NCI-H1092 treated with DMSO at 0.1 percent for 48 hours (cell line): ENCODE measurements at regions not wholly inside any gene's neighbourhood (a gene's known extent, or its start where the extent isn't known, plus 50 kb on each side); places are given as distances from the start of the nearest gene placed in this dataset.

Source experiments
- DNase-seq: peaks from one replicate; lab custom pipeline; 2025; lab: John Stamatoyannopoulos, UW

DNA sequence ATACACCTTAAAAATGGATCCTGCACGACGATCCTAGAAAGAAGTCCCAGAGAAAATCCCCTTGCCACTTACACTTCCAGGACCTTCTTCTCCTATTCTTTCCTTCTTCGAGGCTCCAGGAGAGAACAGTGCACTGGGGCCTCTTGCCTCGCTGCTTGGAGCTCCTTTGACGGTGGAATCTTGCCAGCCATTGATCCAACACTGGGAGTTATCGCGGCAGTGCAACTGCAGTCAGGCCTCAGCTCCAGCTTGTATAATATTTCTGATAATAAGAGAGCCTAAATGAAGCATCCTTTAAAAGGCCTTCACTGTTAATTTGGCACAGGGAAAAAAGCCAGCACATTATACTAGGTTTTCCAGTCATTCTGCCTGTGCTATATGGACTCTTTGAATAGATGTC, 216.9 kb upstream of the PARD3B start:
- no peak for DNase-seq

GRCh38 chr2:204329016-204329415, 216.3 kb upstream of the PARD3B start:
- no peak for DNase-seq

- no peak for DNase-seq
These were observed 215.7 kb upstream of the PARD3B start for GRCh38 chr2:204329532-204329931.

DNA sequence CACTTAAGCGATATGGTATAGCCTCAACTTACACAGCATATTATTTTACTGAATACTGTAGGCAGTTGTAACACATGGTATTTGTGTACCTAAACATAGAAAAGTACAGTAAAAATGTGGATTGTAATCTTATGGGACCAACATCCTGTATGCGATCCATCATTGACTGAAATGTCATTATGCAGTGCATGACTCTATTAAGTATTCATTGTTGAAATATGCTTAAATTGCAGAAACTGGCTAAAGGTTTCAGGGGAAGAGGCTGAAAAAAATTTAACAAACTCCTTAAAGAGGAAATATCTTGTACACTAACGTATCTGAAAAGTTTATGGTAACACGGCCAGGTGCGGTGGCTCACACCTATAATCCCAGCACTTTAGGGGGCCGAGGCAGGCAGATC, 214.1 kb upstream of the PARD3B start:
- DNase-seq, result no peak

DNA sequence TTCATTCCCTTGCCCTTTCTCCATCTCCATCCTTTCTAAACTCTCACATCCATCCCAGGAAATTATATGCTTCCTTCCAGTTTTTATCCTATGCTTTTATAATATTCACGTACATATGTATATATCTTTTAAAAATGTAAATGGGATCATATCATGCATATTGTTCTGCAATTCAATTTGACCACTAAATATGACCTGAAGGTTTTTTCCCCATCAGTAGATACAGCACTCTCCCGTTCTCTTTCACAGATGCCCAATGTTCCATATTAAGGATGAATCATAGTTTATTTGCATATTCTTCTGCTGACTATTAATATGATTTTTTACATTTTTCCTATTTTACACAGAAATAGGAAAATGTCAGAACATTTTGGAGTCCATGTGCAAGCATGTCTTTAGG, 213.3 kb upstream of the PARD3B start:
- DNase-seq, result no peak

DNA sequence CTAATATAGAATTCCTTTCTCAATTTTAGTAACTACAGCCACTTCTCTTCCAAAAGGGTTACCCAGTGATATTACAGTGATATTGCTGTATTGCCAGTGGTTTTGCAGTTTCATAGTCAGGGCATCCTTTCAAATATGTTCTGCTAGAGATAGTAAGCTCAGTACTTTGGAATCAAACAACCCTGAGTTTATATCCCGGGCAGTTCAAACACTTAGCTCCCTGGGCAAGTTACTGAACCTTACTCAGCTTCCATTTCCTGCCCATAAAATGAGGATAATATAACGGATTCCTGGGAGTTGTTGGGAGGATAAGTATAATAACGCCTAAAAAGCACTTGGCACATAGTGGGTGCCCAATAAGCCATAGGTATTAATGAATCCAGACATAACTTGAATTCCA, 212.6 kb upstream of the PARD3B start:
- DNase-seq, result no peak

GRCh38 chr2:204333861-204334260, 211.4 kb upstream of the PARD3B start:
- DNase-seq, result no peak

GRCh38 chr2:204335451-204336058, 209.7 kb upstream of the PARD3B start:
- DNase-seq, result no peak

DNA sequence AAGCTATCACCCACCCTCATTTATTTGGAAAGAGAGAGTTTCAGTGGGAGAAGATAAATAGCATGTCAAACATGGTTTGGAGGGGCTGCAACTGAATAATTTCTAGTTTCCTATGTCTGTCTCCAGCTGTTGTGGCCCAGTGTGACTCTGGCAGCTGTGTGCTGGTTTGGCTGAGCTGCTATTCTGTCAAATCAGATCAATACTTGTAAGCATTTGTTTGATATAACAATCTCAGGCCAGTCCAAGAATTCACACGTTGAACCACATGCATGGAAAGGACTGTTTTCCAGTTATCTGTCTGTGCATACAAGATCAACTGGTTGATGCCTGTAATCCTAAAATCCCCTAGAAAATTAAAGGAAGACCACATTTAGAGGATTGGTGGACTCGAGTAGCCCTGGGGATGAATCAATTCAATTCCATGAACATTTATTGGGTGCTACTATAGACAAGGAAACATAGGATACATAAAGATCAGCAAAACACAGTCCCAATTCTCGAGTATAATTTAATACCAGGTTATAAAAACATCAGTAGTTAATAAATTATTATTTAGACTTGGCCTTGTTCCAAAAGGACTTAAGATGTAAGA, 209.0 kb upstream of the PARD3B start:
- DNase-seq, result no peak

DNA sequence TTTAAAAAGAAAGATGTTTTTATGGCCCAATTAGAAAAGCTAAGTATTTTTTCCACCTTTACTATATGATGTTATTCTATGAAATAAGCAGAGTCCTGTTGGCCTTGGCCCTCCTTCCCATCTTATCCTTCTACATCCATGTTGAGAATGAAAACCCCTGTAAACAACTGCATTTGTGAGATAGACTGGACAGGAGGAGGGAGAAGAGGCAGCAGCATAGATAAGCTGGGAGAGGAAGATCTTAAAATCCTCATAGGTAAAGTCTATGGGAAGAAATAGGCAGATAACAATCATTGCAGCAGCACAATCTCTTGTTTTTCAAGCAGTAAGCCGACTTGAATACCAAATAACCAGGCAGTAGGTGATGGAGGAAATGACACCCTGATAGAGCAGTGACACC, 207.6 kb upstream of the PARD3B start:
- DNase-seq, result no peak

GRCh38 chr2:204339212-204339715, 206.0 kb upstream of the PARD3B start:
- DNase-seq, result peak; percentile 17

- DNase-seq, result no peak
These were observed 204.8 kb upstream of the PARD3B start for GRCh38 chr2:204340511-204340910.

GRCh38 chr2:204341887-204342276, 203.4 kb upstream of the PARD3B start:
- DNase-seq, result no peak

- DNase-seq, result no peak
These were observed 201.6 kb upstream of the PARD3B start for GRCh38 chr2:204343685-204344084.

DNA sequence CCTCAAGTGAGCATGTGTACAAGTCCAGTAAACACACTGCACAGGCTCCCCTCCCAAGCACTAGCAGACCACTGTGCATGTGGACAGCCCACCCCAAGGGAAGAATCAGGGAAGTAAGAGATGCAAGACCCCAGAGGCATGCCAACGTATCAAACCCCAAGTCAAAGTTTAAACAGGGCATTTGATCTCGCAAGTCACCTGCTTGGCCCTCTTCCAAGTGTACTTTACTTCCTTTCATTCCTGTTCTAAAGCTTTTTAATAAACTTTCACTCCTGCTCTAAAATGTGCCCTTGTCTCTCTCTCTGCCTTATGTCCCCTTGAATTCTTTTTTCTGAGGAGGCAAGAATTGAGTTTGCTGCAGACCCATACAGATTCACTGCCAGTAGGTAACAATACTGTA, 201.2 kb upstream of the PARD3B start:
- no peak for DNase-seq

DNA sequence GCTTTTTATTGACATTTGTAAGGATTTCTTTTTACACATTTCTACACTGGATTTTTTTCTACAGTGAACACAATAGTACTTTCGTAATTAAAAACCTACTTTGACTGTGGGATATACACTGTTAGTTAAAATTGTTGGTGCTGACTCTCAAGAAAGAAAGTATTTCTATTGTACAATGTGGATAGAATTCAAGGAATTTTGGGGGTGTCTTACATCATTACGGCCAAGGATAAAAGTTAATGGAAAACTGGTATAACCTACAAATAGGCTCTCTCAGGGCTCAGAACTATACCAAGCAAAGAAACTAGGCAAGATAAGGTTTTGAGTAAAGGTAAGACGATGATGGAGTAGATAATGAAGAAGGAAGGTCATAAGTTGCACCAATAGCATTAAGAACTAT, 198.4 kb upstream of the PARD3B start:
- no peak for DNase-seq

DNA sequence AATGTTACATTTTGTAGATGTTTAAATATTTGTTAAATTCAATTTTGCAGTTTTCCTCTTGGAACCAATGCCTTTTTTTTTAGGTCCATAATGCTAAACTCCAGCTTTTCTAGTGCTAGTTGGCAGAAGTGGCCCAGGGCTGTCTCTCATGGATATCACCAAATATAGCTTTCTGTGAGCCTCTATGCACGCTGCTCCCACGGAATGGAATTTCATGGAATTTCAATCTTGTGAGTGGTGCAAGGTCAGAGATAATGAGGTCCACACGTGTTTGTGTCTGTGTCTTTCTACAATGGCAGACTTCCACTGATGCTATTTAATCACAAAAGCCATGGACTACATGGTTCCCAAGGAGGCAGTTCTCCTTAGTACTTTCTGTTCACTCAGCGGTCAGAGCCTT, 191.5 kb upstream of the PARD3B start:
- no peak for DNase-seq

GRCh38 chr2:204354442-204354856, 190.8 kb upstream of the PARD3B start:
- no peak for DNase-seq

DNA sequence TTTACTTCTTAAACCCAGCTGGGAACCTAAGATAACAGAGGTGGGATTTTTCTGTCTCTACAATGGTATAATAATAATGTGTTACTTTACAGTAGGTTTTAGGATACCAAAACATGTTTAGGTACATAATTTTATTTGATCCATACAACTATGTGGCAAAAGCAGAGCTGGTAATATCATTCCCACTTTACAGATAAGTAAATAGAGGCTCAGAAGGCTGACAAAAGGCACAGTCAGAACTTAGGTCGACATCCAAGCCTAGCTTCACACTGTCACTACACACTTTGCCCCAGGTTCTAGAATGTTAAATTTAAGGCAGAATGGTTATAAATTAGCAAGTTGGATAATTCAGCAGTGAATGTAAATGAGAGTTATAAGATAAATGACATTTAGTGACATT, 189.6 kb upstream of the PARD3B start:
- no peak for DNase-seq

DNA sequence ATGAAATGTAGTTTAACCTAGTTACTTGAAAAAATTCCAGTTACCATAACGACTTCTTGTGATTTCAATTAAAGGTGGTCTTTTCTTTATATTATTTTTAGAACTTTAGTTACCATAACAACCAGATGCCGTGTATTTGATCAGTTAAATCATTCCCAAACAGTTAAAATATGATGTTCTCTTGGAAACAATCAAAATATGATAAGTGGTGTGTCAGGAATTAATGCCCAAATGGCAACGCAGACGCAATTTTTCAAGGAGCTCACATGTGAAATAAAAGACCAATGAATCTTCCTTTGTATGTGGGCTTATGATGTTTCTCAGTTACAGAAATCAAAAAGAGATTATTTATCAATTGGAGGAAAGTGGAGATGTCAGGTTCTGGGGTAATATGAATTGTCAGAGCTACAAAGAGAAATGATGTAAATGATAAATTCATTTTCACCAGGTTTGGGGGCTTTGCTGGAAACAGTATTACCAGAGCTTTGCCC, 189.1 kb upstream of the PARD3B start:
- no peak for DNase-seq

DNA sequence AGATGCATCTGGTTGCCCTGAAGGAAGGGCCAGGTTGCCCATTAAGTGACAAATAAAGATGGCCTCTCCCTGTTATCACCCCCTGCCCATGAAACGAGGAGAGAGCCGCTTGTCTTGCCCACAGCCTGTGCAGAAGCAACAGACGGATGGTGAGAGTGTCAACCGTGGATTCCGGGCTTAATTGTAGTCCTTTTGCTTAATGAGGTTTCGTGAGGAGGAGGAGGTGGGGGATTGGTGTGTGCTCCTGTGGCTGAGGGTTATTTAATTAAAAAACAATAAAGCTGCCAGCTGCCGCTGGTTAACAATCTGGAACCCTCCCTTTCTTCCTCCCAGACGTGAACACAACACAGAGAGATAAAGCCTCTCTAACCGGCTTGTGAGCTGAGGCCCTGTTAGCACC, 188.0 kb upstream of the PARD3B start:
- no peak for DNase-seq

GRCh38 chr2:204359076-204359475, 186.2 kb upstream of the PARD3B start:
- DNase-seq, result no peak

DNA sequence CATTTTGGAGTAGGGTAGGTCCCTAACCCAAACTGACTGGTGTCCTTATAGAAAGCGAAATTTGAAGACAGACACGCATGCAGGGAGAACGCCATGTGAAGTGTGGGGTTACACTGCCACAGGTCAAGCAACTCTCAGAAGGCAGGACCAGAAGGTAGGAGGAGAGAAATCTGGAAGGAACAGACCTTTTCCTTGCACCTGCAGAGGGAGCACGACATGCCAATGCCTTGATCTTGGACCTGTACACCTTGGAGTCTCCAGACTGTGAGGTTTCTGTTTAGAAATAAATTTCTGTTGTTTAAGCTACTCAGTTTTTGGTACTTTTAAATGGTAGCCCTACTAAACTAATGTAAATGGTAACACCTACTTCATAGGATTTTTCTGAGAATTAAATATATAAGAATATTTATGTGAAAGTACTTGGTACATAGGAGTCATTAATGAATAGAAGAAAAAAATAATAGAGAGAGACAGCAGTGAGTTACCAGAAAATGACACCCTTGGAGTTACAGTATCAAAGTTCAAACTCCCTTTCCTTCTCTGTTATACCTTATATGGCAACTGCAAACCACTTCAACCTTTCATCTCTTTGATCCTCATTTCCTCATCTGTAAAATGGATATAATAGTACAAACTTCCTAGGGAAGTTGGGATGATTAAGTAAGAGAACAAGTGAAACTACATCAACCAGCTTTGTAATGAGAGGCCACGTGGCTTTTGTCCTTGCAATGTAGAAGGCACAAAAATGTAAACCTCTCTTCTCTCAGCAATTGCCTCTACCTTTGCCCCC, 184.9 kb upstream of the PARD3B start:
- DNase-seq, result no peak
